Suprapubic skin (tissue), 4 donors: ENCODE measurements at regions not wholly inside any gene's neighbourhood (a gene's known extent, or its start where the extent isn't known, plus 50 kb on each side); places are given as distances from the start of the nearest gene placed in this dataset.

ENCODE experiments used
- DNase-seq, 2 donors: peaks; one replicate each; pipeline ENCODE4 v3.0.0-alpha.2; 2019; ENCODE audit warnings: low spot score in 2 of 2
- H3K27ac ChIP-seq: fragments of 200-600 bp; sonication (generic); one replicate; pipeline ENCODE4 v1.5.1; 2019
- H3K27me3 ChIP-seq: fragments of 200-600 bp; sonication (generic); one replicate; pipeline ENCODE4 v1.5.1; 2019
- H3K36me3 ChIP-seq: fragments of 200-600 bp; sonication (generic); one replicate; pipeline ENCODE4 v1.5.1; 2019
- H3K4me1 ChIP-seq: fragments of 200-600 bp; sonication (generic); one replicate; pipeline ENCODE4 v1.5.1; 2019
- H3K4me3 ChIP-seq: fragments of 200-600 bp; sonication (generic); one replicate; pipeline ENCODE4 v1.5.1; 2019; ENCODE audit warnings: mild to moderate bottlenecking
- H3K9me3 ChIP-seq: fragments of 200-600 bp; sonication (generic); one replicate; pipeline ENCODE4 v1.5.1; 2019
- EP300 ChIP-seq: sonication (generic); formaldehyde crosslinking; IDR thresholded peaks from one replicate; pipeline ENCODE4 v1.6.1; 2017; ENCODE audit warnings: antibody characterized with exemption
- POLR2A ChIP-seq, 2 donors: fragments of 450-650 bp; IDR thresholded peaks; one replicate each; pipeline ENCODE4 v1.6.1; 2017; ENCODE audit warnings: antibody characterized with exemption in 2 of 2, mild to moderate bottlenecking in 2 of 2, moderate library complexity in 2 of 2
- POLR2AphosphoS5 ChIP-seq, 3 donors: sonication (generic); formaldehyde crosslinking; IDR thresholded peaks; one replicate each; pipeline ENCODE4 v1.6.1; 2017; ENCODE audit warnings: antibody characterized with exemption in 3 of 3
- WGBS: methylation state at CpG from one replicate; pipeline ENCODE4 v1.1.5; 2018; 5-methylcytosine and 5-hydroxymethylcytosine counted together
- TF ChIP-seq, protein P1 (sequence below), 2 donors: fragments of 200-600 bp in 1 of 2; fragments of 450-650 bp in 1 of 2; sonication (generic) in 1 of 2; IDR thresholded peaks; one replicate each; pipeline ENCODE4 v1.5.1; 2016 to 2019; ENCODE audit warnings: antibody characterized with exemption in 2 of 2, mild to moderate bottlenecking in 1 of 2, moderate library complexity in 1 of 2

DNA sequence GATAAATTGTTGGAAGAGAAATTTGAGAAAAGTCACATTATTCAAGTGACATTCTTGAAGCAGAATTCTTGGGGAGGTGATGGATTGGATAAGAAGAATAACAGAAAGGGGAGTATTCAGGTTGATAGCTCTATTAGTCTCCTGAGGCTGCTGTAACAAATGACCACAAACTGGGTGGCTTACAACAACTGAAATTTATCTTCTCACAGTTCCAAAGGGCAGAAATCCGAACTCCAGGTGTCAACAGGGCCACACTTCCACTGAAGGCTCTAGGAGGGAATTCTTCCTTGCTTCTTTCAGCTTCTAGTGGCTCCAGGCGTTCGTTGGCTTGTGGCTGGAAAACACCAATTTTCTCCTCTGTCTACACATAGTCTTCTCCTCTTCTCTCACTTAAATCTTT, 99.8 kb downstream of the TES start:
- H3K36me3 ChIP-seq: no peaks in the 10 kb centered on the region
- no peak for TF ChIP-seq EP300
- TF ChIP-seq, protein P1, sequence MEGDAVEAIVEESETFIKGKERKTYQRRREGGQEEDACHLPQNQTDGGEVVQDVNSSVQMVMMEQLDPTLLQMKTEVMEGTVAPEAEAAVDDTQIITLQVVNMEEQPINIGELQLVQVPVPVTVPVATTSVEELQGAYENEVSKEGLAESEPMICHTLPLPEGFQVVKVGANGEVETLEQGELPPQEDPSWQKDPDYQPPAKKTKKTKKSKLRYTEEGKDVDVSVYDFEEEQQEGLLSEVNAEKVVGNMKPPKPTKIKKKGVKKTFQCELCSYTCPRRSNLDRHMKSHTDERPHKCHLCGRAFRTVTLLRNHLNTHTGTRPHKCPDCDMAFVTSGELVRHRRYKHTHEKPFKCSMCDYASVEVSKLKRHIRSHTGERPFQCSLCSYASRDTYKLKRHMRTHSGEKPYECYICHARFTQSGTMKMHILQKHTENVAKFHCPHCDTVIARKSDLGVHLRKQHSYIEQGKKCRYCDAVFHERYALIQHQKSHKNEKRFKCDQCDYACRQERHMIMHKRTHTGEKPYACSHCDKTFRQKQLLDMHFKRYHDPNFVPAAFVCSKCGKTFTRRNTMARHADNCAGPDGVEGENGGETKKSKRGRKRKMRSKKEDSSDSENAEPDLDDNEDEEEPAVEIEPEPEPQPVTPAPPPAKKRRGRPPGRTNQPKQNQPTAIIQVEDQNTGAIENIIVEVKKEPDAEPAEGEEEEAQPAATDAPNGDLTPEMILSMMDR (IDR thresholded peaks at IDR 0.05): no peak
- TF ChIP-seq POLR2AphosphoS5 (IDR thresholded peaks at IDR 0.05): no peak
- TF ChIP-seq POLR2A (IDR thresholded peaks at IDR 0.05): no peak
- 89% methylated on average over 3 of the region's 3 CpGs for WGBS
- no peaks in the 10 kb centered on the region for H3K9me3 ChIP-seq
- no peak overlapping the region for H3K27ac ChIP-seq
- DNase-seq: no peak
- peaks cover under 1% of the 10 kb centered on the region for H3K4me1 ChIP-seq
- H3K27me3 ChIP-seq: no peaks in the 10 kb centered on the region
- no peak overlapping the region for H3K4me3 ChIP-seq

DNA sequence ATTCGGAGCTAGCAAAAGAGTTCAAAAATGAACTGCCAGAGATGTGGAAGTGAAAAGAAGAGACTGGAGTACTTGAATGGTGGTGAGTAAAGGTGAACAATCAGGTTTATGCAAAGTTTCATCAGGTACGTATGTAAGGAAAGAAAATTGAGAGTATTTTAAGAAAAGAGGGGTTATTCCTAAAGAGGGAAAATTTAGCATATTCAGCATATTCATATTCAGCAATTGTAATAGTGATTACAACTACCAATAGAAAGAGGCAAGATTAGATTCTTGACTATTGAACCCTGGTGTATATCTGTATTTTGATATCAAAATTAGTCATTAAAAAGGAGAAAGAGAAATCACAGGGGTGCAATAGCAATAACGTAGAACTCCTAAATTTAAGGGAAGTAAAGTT, 100.9 kb downstream of the TES start:
- WGBS: 88% methylated on average over 3 of the region's 3 CpGs
- H3K36me3 ChIP-seq: no peaks in the 10 kb centered on the region
- TF ChIP-seq EP300 (no peak), POLR2AphosphoS5 (IDR thresholded peaks at IDR 0.05) (no peak), POLR2A (IDR thresholded peaks at IDR 0.05) (no peak)
- TF ChIP-seq, protein P1 (IDR thresholded peaks at IDR 0.05): no peak
- H3K27me3 ChIP-seq: no peaks in the 10 kb centered on the region
- no peak for DNase-seq
- no peaks in the 10 kb centered on the region for H3K9me3 ChIP-seq
- no peak overlapping the region for H3K27ac ChIP-seq
- no peak overlapping the region for H3K4me3 ChIP-seq
- H3K4me1 ChIP-seq: peaks cover 12% of the 10 kb centered on the region

DNA sequence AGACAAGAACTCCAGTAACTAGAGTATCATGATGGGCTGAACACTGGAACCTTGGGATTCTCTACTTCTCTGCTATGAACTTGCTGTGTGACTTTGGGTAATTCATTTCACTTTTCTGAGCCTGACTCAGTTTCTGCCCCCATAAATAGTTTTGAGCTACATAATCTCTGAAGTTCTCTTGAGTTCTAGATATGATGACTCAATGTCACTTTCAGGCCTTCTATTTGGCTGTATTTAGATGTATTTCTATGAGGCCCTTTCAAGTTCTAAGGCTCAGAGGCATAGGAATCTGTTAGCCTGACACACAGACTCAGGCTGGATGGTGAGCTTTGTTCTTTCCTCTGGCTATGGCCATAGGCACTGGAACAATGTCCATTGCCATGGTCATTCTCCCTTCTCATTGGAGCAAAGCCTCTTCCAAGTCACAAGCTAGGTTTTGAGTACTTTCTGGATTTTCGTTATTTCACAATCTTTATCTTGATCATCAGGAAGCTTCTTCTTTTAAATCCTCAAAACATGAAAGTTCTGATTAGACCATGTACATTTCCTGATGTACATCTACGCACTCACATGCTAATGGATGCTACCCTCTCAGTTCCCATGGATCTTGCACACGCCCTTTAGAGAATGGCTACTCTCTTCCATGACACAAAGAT, 101.6 kb downstream of the TES start:
- H3K27ac ChIP-seq: no peak overlapping the region
- 93% methylated on average over 3 of the region's 3 CpGs for WGBS

DNA sequence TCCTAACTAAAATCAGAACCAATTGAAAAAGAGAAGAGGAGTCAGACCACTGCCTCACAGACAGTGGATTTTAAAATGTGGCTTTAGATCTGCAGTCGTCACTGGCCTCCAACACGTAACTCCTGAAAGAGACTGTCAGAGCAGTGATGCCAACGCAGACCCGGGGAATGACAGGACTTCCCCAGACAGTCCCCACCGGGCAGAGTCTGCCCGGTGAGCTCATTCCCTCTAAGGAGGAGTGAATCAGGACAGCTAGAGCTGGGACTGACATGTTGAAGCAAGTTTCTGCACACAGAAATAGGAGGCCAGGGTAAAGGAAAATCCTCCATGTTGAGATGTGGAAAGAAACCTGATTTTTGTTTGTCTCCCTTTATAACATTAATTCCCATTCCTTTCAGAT, 105.0 kb downstream of the TES start:
- 51% methylated on average over 6 of the region's 6 CpGs for WGBS
- no peak for DNase-seq
- Histone ChIP-seq H3K27ac (peak overlapping the region; percentile 82), H3K27me3 (no peaks in the 10 kb centered on the region), H3K9me3 (no peaks in the 10 kb centered on the region), H3K36me3 (no peaks in the 10 kb centered on the region), H3K4me1 (peaks cover 26% of the 10 kb centered on the region), H3K4me3 (no peak overlapping the region)
- TF ChIP-seq EP300: no peak
- TF ChIP-seq POLR2A (IDR thresholded peaks at IDR 0.05): no peak
- TF ChIP-seq, protein P1 (IDR thresholded peaks at IDR 0.05): no peak
- TF ChIP-seq POLR2AphosphoS5 (IDR thresholded peaks at IDR 0.05): no peak

More for the DNA sequence above, 101.6 kb downstream of the TES start:
- Histone ChIP-seq H3K4me1 (peaks cover 19% of the 10 kb centered on the region), H3K27me3 (no peaks in the 10 kb centered on the region), H3K36me3 (no peaks in the 10 kb centered on the region), H3K9me3 (no peaks in the 10 kb centered on the region), H3K4me3 (no peak overlapping the region)
- TF ChIP-seq EP300: no peak
- no peak for TF ChIP-seq POLR2AphosphoS5 (IDR thresholded peaks at IDR 0.05)
- TF ChIP-seq, protein P1 (IDR thresholded peaks at IDR 0.05): no peak
- no peak for TF ChIP-seq POLR2A (IDR thresholded peaks at IDR 0.05)
- DNase-seq: no peak

DNA sequence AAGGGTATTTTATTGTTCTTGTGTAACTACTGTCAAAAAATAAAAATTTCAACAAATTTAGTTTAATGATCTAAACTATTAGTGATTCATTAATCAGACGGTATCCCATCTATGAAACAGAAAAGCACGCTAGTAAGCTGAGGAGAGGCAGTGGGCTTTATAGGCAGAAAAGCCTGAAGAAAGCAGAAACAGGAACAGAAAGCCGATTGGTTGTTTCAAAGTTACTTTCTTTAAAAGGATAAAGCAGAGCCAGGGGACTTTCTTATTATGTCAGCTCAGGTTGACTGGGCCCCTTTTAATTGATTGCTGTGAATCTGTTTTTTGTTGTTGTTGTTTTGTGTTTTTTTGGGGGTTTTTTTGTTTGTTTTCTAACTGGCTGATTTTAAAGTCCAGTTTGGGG, 105.5 kb downstream of the TES start:
- no peaks in the 10 kb centered on the region for H3K27me3 ChIP-seq
- no peak for DNase-seq
- H3K36me3 ChIP-seq: no peaks in the 10 kb centered on the region
- H3K27ac ChIP-seq: peak overlapping the region; percentile 82
- H3K9me3 ChIP-seq: no peaks in the 10 kb centered on the region
- 78% methylated on average over 3 of the region's 3 CpGs for WGBS
- peaks cover 26% of the 10 kb centered on the region for H3K4me1 ChIP-seq
- TF ChIP-seq POLR2AphosphoS5 (IDR thresholded peaks at IDR 0.05) (no peak), POLR2A (IDR thresholded peaks at IDR 0.05) (no peak), EP300 (no peak)
- TF ChIP-seq, protein P1 (IDR thresholded peaks at IDR 0.05): no peak
- H3K4me3 ChIP-seq: no peak overlapping the region
